Body of pancreas (tissue), 4 donors: ENCODE measurements at regions not wholly inside any gene's neighbourhood (a gene's known extent, or its start where the extent isn't known, plus 50 kb on each side); places are given as distances from the start of the nearest gene placed in this dataset.
A peak's percentile ranks its signal among the peaks of the same experiment; 100 is the strongest.

ENCODE experiments used
- ATAC-seq: fragments of 150-250 bp; one replicate; pipeline ENCODE4 v1.9.1; 2016
- DNase-seq, 4 donors: peaks; one replicate each; pipeline ENCODE4 v3.0.0-alpha.2; 2019
- H3K27ac ChIP-seq, 4 donors: fragments of 200-600 bp; sonication (generic); 1 replicate in 3 of 4; 2 replicates in 1 of 4; pipeline versions ENCODE4 v1.5.1 to v1.6.1; 2016 to 2019; ENCODE audit warnings: mild to moderate bottlenecking in 1 of 4, mixed read lengths in 1 of 4, moderate library complexity in 1 of 4
- H3K27me3 ChIP-seq, 2 donors: fragments of 200-600 bp; sonication (generic); one replicate each; pipeline ENCODE4 v1.6.0; 2016; ENCODE audit warnings: mild to moderate bottlenecking in 1 of 2
- H3K36me3 ChIP-seq, 2 donors: fragments of 200-600 bp; sonication (generic); replicated peaks in 1 of 2; 2 replicates each; pipeline ENCODE4 v1.5.1; 2016; ENCODE audit warnings: low read depth in 2 of 2; ENCODE audit not compliant: insufficient read depth in 1 of 2
- H3K4me1 ChIP-seq: fragments of 200-600 bp; sonication (generic); one replicate; pipeline ENCODE4 v1.6.0; 2016
- H3K4me3 ChIP-seq, 2 donors: fragments of 200-600 bp; sonication (generic); 1 replicate in 1 of 2; 2 replicates in 1 of 2; pipeline ENCODE4 v1.5.1; 2016 to 2019
- H3K9me3 ChIP-seq, 3 donors: fragments of 200-600 bp; sonication (generic); 1 replicate in 2 of 3; 2 replicates in 1 of 3; pipeline ENCODE4 v1.5.1; 2016
- CTCF ChIP-seq, 7 experiments: fragments of 450-650 bp in 4 of 7; fragments of 200-600 bp in 3 of 7; sonication (generic) in 3 of 7; IDR thresholded peaks; one replicate each; pipeline ENCODE4 v1.5.1; 2016 to 2019; ENCODE audit warnings: antibody characterized with exemption in 7 of 7
- POLR2A ChIP-seq, 3 donors: fragments of 450-650 bp; IDR thresholded peaks; one replicate each; pipeline ENCODE4 v1.6.1; 2016; ENCODE audit warnings: antibody characterized with exemption in 3 of 3, mild to moderate bottlenecking in 2 of 3
- WGBS, 2 donors: methylation state at CpG; one replicate each; pipeline ENCODE4 v1.1.5; 2017; 5-methylcytosine and 5-hydroxymethylcytosine counted together
- intact Hi-C: fragments of 100-400 bp; cut with DNase I; formaldehyde crosslinking; loops from one replicate; pipeline ENCODE4 v1.15.1; 2023

GRCh38 chr21:43312751-43313169 is 114.2 kb downstream of the SIK1 start:
- Histone ChIP-seq H3K9me3 (no peaks in the 10 kb centered on the region), H3K4me1 (peaks cover 11% of the 10 kb centered on the region), H3K27ac (no peak overlapping the region), H3K36me3 (no peaks in the 10 kb centered on the region), H3K27me3 (no peaks in the 10 kb centered on the region), H3K4me3 (no peak overlapping the region)
- no peak for TF ChIP-seq CTCF (IDR thresholded peaks at IDR 0.05)
- TF ChIP-seq POLR2A (IDR thresholded peaks at IDR 0.05): no peak
- 64 to 80% methylated on average over 6 of the region's 6 CpGs for WGBS, 2 donors
- no peak for ATAC-seq
- intact Hi-C loops: no loop called here
- DNase-seq: peak in 2 of 4 donors; percentile 9 to 43

GRCh38 chr21:43312011-43312410 is 114.9 kb downstream of the SIK1 start:
- H3K4me1 ChIP-seq: peaks cover 17% of the 10 kb centered on the region
- H3K4me3 ChIP-seq: no peak overlapping the region
- no peak for TF ChIP-seq CTCF (IDR thresholded peaks at IDR 0.05)
- no peak for TF ChIP-seq POLR2A (IDR thresholded peaks at IDR 0.05)
- intact Hi-C loops: no loop called here
- H3K27ac ChIP-seq: peak overlapping the region in 2 of 4 donors; percentile 20 to 54
- H3K27me3 ChIP-seq: no peaks in the 10 kb centered on the region
- ATAC-seq (no peak), DNase-seq (no peak)
- no peaks in the 10 kb centered on the region for H3K36me3 ChIP-seq
- WGBS, 2 donors: 73 to 86% methylated on average over 4 of the region's 4 CpGs
- H3K9me3 ChIP-seq: no peaks in the 10 kb centered on the region

GRCh38 chr21:43311301-43311817 is 115.6 kb downstream of the SIK1 start:
- H3K27me3 ChIP-seq: no peaks in the 10 kb centered on the region
- peak; percentile 78 for ATAC-seq
- no peaks in the 10 kb centered on the region for H3K9me3 ChIP-seq
- WGBS, 2 donors: 30 to 32% methylated on average over 6 to 8 of the region's 8 CpGs
- no peak overlapping the region for H3K4me3 ChIP-seq
- TF ChIP-seq POLR2A (IDR thresholded peaks at IDR 0.05) (no peak), CTCF (IDR thresholded peaks at IDR 0.05) (no peak)
- peak overlapping the region; percentile 6 to 54 (median 32) for H3K27ac ChIP-seq
- intact Hi-C loops: no loop called here
- DNase-seq: peak; percentile 55 to 83 (median 74)
- H3K4me1 ChIP-seq: peaks cover 19% of the 10 kb centered on the region
- no peaks in the 10 kb centered on the region for H3K36me3 ChIP-seq

GRCh38 chr21:43308815-43309283 is 118.1 kb downstream of the SIK1 start:
- ATAC-seq (no peak), DNase-seq (no peak)
- 87 to 88% methylated on average over 10 of the region's 10 CpGs for WGBS, 2 donors
- intact Hi-C loops: no loop called here
- no peaks in the 10 kb centered on the region for H3K36me3 ChIP-seq
- no peaks in the 10 kb centered on the region for H3K9me3 ChIP-seq
- H3K4me3 ChIP-seq: no peak overlapping the region
- peaks cover 19% of the 10 kb centered on the region for H3K4me1 ChIP-seq
- TF ChIP-seq POLR2A (IDR thresholded peaks at IDR 0.05) (no peak), CTCF (IDR thresholded peaks at IDR 0.05) (no peak)
- H3K27ac ChIP-seq: no peak overlapping the region
- H3K27me3 ChIP-seq: no peaks in the 10 kb centered on the region
